ENCODE measurements at regions not wholly inside any gene's neighbourhood (a gene's known extent, or its start where the extent isn't known, plus 50 kb on each side); places are given as distances from the start of the nearest gene placed in this dataset.

- TF ChIP-seq HDAC6 (IDR thresholded peaks at IDR 0.05; ENCODE audit: low read depth, low read length) (no peak), POLR2AphosphoS5 (IDR thresholded peaks at IDR 0.05; ENCODE audit: low read depth, low read length) (no peak), CTCF (IDR thresholded peaks at IDR 0.05; ENCODE audit: control extremely low read depth in 1 of 3, insufficient read depth in 1 of 3, low read depth in 1 of 3, low read length in 3 of 3) (no peak), EZH2 (IDR thresholded peaks at IDR 0.05; ENCODE audit: low read depth, low read length, severe bottlenecking) (no peak), SP1 (IDR thresholded peaks at IDR 0.05; ENCODE audit: low read depth, low read length) (no peak), EP300 (IDR thresholded peaks at IDR 0.05; ENCODE audit: borderline replicate concordance in 1 of 2, low read depth in 2 of 2, low read length in 2 of 2) (no peak), CHD2 (IDR thresholded peaks at IDR 0.05; ENCODE audit: low read length) (no peak), POLR2A (IDR thresholded peaks at IDR 0.05; ENCODE audit: control extremely low read depth in 1 of 2, low read depth in 2 of 2, low read length in 2 of 2) (no peak), RAD21 (IDR thresholded peaks at IDR 0.05 in 1 of 2, conservative IDR thresholded peaks at IDR 0.05 in 1 of 2; ENCODE audit: low read depth in 2 of 2, low read length in 2 of 2) (no peak), SP2 (IDR thresholded peaks at IDR 0.05; ENCODE audit: low read length) (no peak), GABPA (IDR thresholded peaks at IDR 0.05; ENCODE audit: borderline replicate concordance, insufficient read depth, low read length) (no peak), KDM5A (IDR thresholded peaks at IDR 0.05; ENCODE audit: low read length) (no peak), YY1 (IDR thresholded peaks at IDR 0.05; ENCODE audit: low read depth, low read length) (no peak)
These were observed 374.5 kb downstream of the SEC14L1 start for GRCh38 chr17:77515227-77515626.
